ENCODE measurements at regions not wholly inside any gene's neighbourhood (a gene's known extent, or its start where the extent isn't known, plus 50 kb on each side); places are given as distances from the start of the nearest gene placed in this dataset.

- no peak for TF ChIP-seq POLR2A (IDR thresholded peaks at IDR 0.05)
- TF ChIP-seq POLR2AphosphoS5 (IDR thresholded peaks at IDR 0.05), result no peak
- no peak for TF ChIP-seq CTCF (IDR thresholded peaks at IDR 0.05 in 8 of 11, conservative IDR thresholded peaks at IDR 0.05 in 3 of 11)
Observed at GRCh38 chr4:167606551-167606950, 372.3 kb upstream of the SPOCK3 start.

Measured in spleen (tissue), 7 donors.